ENCODE measurements at regions not wholly inside any gene's neighbourhood (a gene's known extent, or its start where the extent isn't known, plus 50 kb on each side); places are given as distances from the start of the nearest gene placed in this dataset.
"Not testable (repeated sequence)": the region's sequence is repeated elsewhere in the genome, so short reads cannot be mapped to it uniquely, and the experiment has no call there.

- DNase-seq (ENCODE audit: low spot score) = no peak
Measured at GRCh38 chr9:38126730-38127129, 57.7 kb upstream of the SHB start.

- no peak for DNase-seq (ENCODE audit: low spot score)
Measured at GRCh38 chr9:38125889-38126288, 56.9 kb upstream of the SHB start.

- not testable (repeated sequence) for DNase-seq (ENCODE audit: low spot score)
Measured at GRCh38 chr9:38123359-38123758, 54.3 kb upstream of the SHB start.

GRCh38 chr9:38120961-38121360, 51.9 kb upstream of the SHB start:
- DNase-seq (ENCODE audit: low spot score) = no peak

- DNase-seq (ENCODE audit: low spot score) = no peak
Measured at GRCh38 chr9:38119560-38120236, 50.7 kb upstream of the SHB start.

GRCh38 chr9:38118862-38119438, 49.9 kb upstream of the SHB start:
- no peak for DNase-seq (ENCODE audit: low spot score)
